HepG2 (cell line): ENCODE measurements at regions not wholly inside any gene's neighbourhood (a gene's known extent, or its start where the extent isn't known, plus 50 kb on each side); places are given as distances from the start of the nearest gene placed in this dataset.

Experiments used
- ATAC-seq: fragments of 200-7000 bp; cut with Tn5 transposase; 3 replicates; pipeline ENCODE4 v1.9.1; 2020; ENCODE audit warnings: mild to moderate bottlenecking, moderate library complexity
- BruUV-seq: library from RNA; stranded (reverse); fragments of 400-500 nt; replicated peaks from 2 replicates; lab custom pipeline; 2021; lab: Mats Ljungman, UMichigan
- CTCF ChIA-PET: fragments of 300-600 bp; formaldehyde crosslinking; extraction: SDS; loops from one replicate; lab custom pipeline; 2021; ENCODE audit warnings: low total read pairs, inconsistent platforms, low intra/inter-chr PET ratio; lab: Yijun Ruan, JAX
- POLR2A ChIA-PET: fragments of 350-600 bp; sonication (Branson Sonifier 250); formaldehyde crosslinking; loops from one replicate; lab custom pipeline; 2020; ENCODE audit warnings: antibody characterized with exemption, inconsistent platforms; lab: Yijun Ruan, JAX
- DNase-seq: peaks from one replicate; pipeline ENCODE4 v3.0.0-alpha.2; 2015; ENCODE audit warnings: low spot score
- FAIRE-seq: peaks from 3 replicates; lab custom pipeline; 2011; peaks lifted over from hg19 to GRCh38; lab: Jason Lieb, UNC
- H2AFZ ChIP-seq: one replicate; pipeline ENCODE4 v1.6.1; 2011; ENCODE audit warnings: low read length, inconsistent platforms
- H3K27ac ChIP-seq: fragments of 300-600 bp; 3 replicates; pipeline ENCODE4 v1.8.0; 2011; ENCODE audit warnings: mixed run types, mild to moderate bottlenecking, mixed read lengths, low read length, inconsistent platforms; ENCODE audit not compliant: insufficient read depth; ENCODE audit errors: extremely low read length
- H3K27me3 ChIP-seq, 2 experiments: fragments of 200-600 bp in 1 of 2; 2 replicates in 1 of 2; 3 replicates in 1 of 2; pipeline versions ENCODE4 v1.6.0 to v1.8.0; 2011; ENCODE audit warnings: low read length in 2 of 2, mild to moderate bottlenecking in 2 of 2, moderate library complexity in 2 of 2, inconsistent platforms in 1 of 2; ENCODE audit not compliant: insufficient read depth in 2 of 2, control insufficient read depth in 1 of 2
- H3K36me3 ChIP-seq, 2 experiments: fragments of 200-600 bp in 1 of 2; replicated peaks in 1 of 2; 2 replicates in 1 of 2; 3 replicates in 1 of 2; pipeline versions ENCODE4 v1.5.1 to v1.8.0; 2011; ENCODE audit warnings: low read length in 2 of 2, inconsistent platforms in 1 of 2; ENCODE audit not compliant: insufficient read depth in 2 of 2, control insufficient read depth in 1 of 2
- H3K4me1 ChIP-seq: 2 replicates; pipeline ENCODE4 v1.5.1; 2012; ENCODE audit warnings: low read length, inconsistent platforms; ENCODE audit not compliant: insufficient read depth
- H3K4me2 ChIP-seq: 2 replicates; pipeline ENCODE4 v1.6.0; 2011; ENCODE audit warnings: low read depth, low read length, inconsistent platforms
- H3K4me3 ChIP-seq, 3 experiments: fragments of 200-600 bp in 1 of 3; sonication (generic), shearing (Covaris generic) in 1 of 3; replicated peaks in 1 of 3; 2 replicates each; pipeline ENCODE4 v1.5.1; 2011 to 2016; ENCODE audit warnings: low read length in 3 of 3, inconsistent platforms in 2 of 3, low read depth in 2 of 3, mild to moderate bottlenecking in 2 of 3, control low read depth in 1 of 3, mixed read lengths in 1 of 3; ENCODE audit not compliant: insufficient read depth in 1 of 3
- H3K79me2 ChIP-seq: one replicate; pipeline ENCODE4 v1.6.1; 2011; ENCODE audit warnings: low read length, inconsistent platforms; ENCODE audit not compliant: insufficient read depth
- H3K9ac ChIP-seq: 2 replicates; pipeline ENCODE4 v1.6.0; 2011; ENCODE audit warnings: mild to moderate bottlenecking, low read depth, low read length, inconsistent platforms; ENCODE audit not compliant: insufficient read depth
- H3K9me3 ChIP-seq: 2 replicates; pipeline ENCODE4 v1.5.1; 2012; ENCODE audit warnings: mild to moderate bottlenecking, low read length
- H4K20me1 ChIP-seq: 2 replicates; pipeline ENCODE4 v1.6.0; 2011; ENCODE audit warnings: inconsistent platforms, mild to moderate bottlenecking, low read length, moderate library complexity; ENCODE audit not compliant: insufficient read depth
- NFIB ChIP-seq: sonication (generic); formaldehyde crosslinking; IDR thresholded peaks from 2 replicates; pipeline ENCODE4 v1.9.0; 2021; ENCODE audit warnings: missing genetic modification reagents, mild to moderate bottlenecking, borderline replicate concordance
- PITX1 ChIP-seq: sonication (generic); formaldehyde crosslinking; IDR thresholded peaks from 2 replicates; pipeline ENCODE4 v1.5.1; 2020; ENCODE audit warnings: mild to moderate bottlenecking, missing genetic modification reagents
- SALL2 ChIP-seq: sonication (generic); formaldehyde crosslinking; IDR thresholded peaks from 2 replicates; pipeline ENCODE4 v1.8.1; 2023; ENCODE audit warnings: mild to moderate bottlenecking, missing genetic modification reagents, inconsistent platforms
- SIN3B ChIP-seq: fragments of 150-350 bp; IDR thresholded peaks from 2 replicates; pipeline ENCODE4 v1.6.1; 2014; ENCODE audit warnings: low read length
- SRSF1 ChIP-seq: fragments of 200-400 bp; formaldehyde crosslinking; optimal IDR thresholded peaks from 2 replicates; pipeline ENCODE3; 2017; ENCODE audit warnings: mild to moderate bottlenecking, low read depth, low read length, moderate library complexity
- TBX2 ChIP-seq: sonication (generic); formaldehyde crosslinking; IDR thresholded peaks from 2 replicates; pipeline ENCODE4 v1.5.0; 2020; ENCODE audit warnings: missing genetic modification reagents, mild to moderate bottlenecking, borderline replicate concordance
- TCF12 ChIP-seq, 2 experiments: fragments of 450-650 bp in 1 of 2; sonication (generic) in 1 of 2; formaldehyde crosslinking in 1 of 2; IDR thresholded peaks; 2 replicates each; pipeline versions ENCODE4 v1.6.1 to v1.8.0; 2017 to 2022; ENCODE audit warnings: antibody characterized with exemption in 1 of 2, mild to moderate bottlenecking in 1 of 2, missing genetic modification reagents in 1 of 2, moderate library complexity in 1 of 2
- TP53 ChIP-seq: sonication (generic); formaldehyde crosslinking; conservative IDR thresholded peaks from 2 replicates; pipeline ENCODE4 v1.4.0; 2020; ENCODE audit warnings: missing genetic modification reagents
- ZNF563 ChIP-seq: sonication (generic); formaldehyde crosslinking; IDR thresholded peaks from 2 replicates; pipeline ENCODE4 v1.8.0; 2022; ENCODE audit warnings: mild to moderate bottlenecking, moderate library complexity, missing genetic modification reagents
- ZNF704 ChIP-seq: sonication (generic); formaldehyde crosslinking; IDR thresholded peaks from 2 replicates; pipeline ENCODE4 v1.8.1; 2023; ENCODE audit warnings: mild to moderate bottlenecking, inconsistent platforms, moderate library complexity, missing genetic modification reagents, borderline replicate concordance
- ZNF749 ChIP-seq: sonication (generic); formaldehyde crosslinking; IDR thresholded peaks from 2 replicates; pipeline ENCODE4 v1.8.0; 2022; ENCODE audit warnings: mild to moderate bottlenecking, missing genetic modification reagents, moderate library complexity, borderline replicate concordance
- ZNF768 ChIP-seq: sonication (generic); formaldehyde crosslinking; IDR thresholded peaks from 2 replicates; pipeline ENCODE4 v1.4.0; 2020; ENCODE audit warnings: missing genetic modification reagents
- WGBS: methylation state at CpG from one replicate; pipeline ENCODE4 v1.1.6; 2017; ENCODE audit warnings: low lambda C conversion rate; 5-methylcytosine and 5-hydroxymethylcytosine counted together
- in situ Hi-C: cut with HindIII; loops from 2 replicates; pipeline ENCODE4 v1.10.0; 2017; ENCODE audit warnings: low pct_unique_long_range_greater_than_20kb; ENCODE audit not compliant: extremely low pct_ligation_motif_present
- intact Hi-C: fragments of 100-400 bp; cut with micrococcal nuclease; formaldehyde crosslinking; loops from one replicate; pipeline ENCODE4 v1.10.0; 2022; ENCODE audit not compliant: unreplicated experiment

- Histone ChIP-seq H3K27ac (no peak overlapping the region), H3K36me3 (no peaks in the 10 kb centered on the region), H3K27me3 (no peaks in the 10 kb centered on the region), H3K4me2 (no peak overlapping the region), H3K9ac (no peak overlapping the region), H4K20me1 (no peaks in the 10 kb centered on the region), H3K79me2 (no peaks in the 10 kb centered on the region), H3K4me1 (no peaks in the 10 kb centered on the region), H3K9me3 (no peaks in the 10 kb centered on the region), H2AFZ (no peak overlapping the region), H3K4me3 (no peak overlapping the region)
- CTCF ChIA-PET, result no interaction called here
- BruUV-seq, result no TSS peak
- DNase-seq (no peak), FAIRE-seq (no peak), ATAC-seq (no peak)
- in situ Hi-C loops, result no loop called here
- TF ChIP-seq SIN3B (no peak), SRSF1 (no peak), NFIB (CRISPR knock-in tag) (no peak), PITX1 (CRISPR knock-in tag) (no peak), ZNF563 (CRISPR knock-in tag) (no peak), TBX2 (no peak), ZNF704 (CRISPR knock-in tag) (no peak), TCF12 (IDR thresholded peaks at IDR 0.05) (no peak), TCF12 (CRISPR knock-in tag; IDR thresholded peaks at IDR 0.05) (no peak), ZNF768 (CRISPR knock-in tag) (no peak), ZNF749 (CRISPR knock-in tag) (no peak), SALL2 (CRISPR knock-in tag) (no peak), TP53 (CRISPR knock-in tag) (no peak)
- intact Hi-C loops, result no loop called here
- POLR2A ChIA-PET, result no interaction called here
- WGBS, result 48% methylated on average over 4 of the region's 5 CpGs
Measured at GRCh38 chr10:60555700-60556099, 166.0 kb upstream of the ANK3 start.
